ENCODE measurements at regions not wholly inside any gene's neighbourhood (a gene's known extent, or its start where the extent isn't known, plus 50 kb on each side); places are given as distances from the start of the nearest gene placed in this dataset.

- DNase-seq (ENCODE audit: low spot score) = no peak
Observed at GRCh38 chr6:131383421-131384411, 189.3 kb upstream of the ARG1 start.

- DNase-seq (ENCODE audit: low spot score) = no peak
Observed at GRCh38 chr6:131387562-131388447, 185.2 kb upstream of the ARG1 start.

- DNase-seq (ENCODE audit: low spot score) = no peak
Observed at GRCh38 chr6:131390322-131390721, 182.7 kb upstream of the ARG1 start.

GRCh38 chr6:131391116-131391515 is 181.9 kb upstream of the ARG1 start:
- DNase-seq (ENCODE audit: low spot score) = no peak

GRCh38 chr6:131393433-131393832 is 179.6 kb upstream of the ARG1 start:
- no peak for DNase-seq (ENCODE audit: low spot score)

GRCh38 chr6:131394768-131395432 is 178.1 kb upstream of the ARG1 start:
- no peak for DNase-seq (ENCODE audit: low spot score)

GRCh38 chr6:131398176-131398575 is 174.8 kb upstream of the ARG1 start:
- no peak for DNase-seq (ENCODE audit: low spot score)

GRCh38 chr6:131399433-131399832 is 173.6 kb upstream of the ARG1 start:
- DNase-seq (ENCODE audit: low spot score) = no peak

- DNase-seq (ENCODE audit: low spot score) = no peak
Observed at GRCh38 chr6:131400054-131400778, 172.8 kb upstream of the ARG1 start.

GRCh38 chr6:131400779-131401496 is 172.1 kb upstream of the ARG1 start:
- no peak for DNase-seq (ENCODE audit: low spot score)

- DNase-seq (ENCODE audit: low spot score) = no peak
Observed at GRCh38 chr6:131408811-131409210, 164.2 kb upstream of the ARG1 start.

- DNase-seq (ENCODE audit: low spot score) = no peak
Observed at GRCh38 chr6:131410785-131411184, 162.2 kb upstream of the ARG1 start.

GRCh38 chr6:131412960-131413830 is 159.8 kb upstream of the ARG1 start:
- DNase-seq (ENCODE audit: low spot score) = no peak

- no peak for DNase-seq (ENCODE audit: low spot score)
Observed at GRCh38 chr6:131413831-131414191, 159.2 kb upstream of the ARG1 start.

GRCh38 chr6:131414956-131415355 is 158.1 kb upstream of the ARG1 start:
- no peak for DNase-seq (ENCODE audit: low spot score)

GRCh38 chr6:131418441-131418840 is 154.6 kb upstream of the ARG1 start:
- no peak for DNase-seq (ENCODE audit: low spot score)

- DNase-seq (ENCODE audit: low spot score) = no peak
Observed at GRCh38 chr6:131419702-131420101, 153.3 kb upstream of the ARG1 start.

GRCh38 chr6:131424016-131424415 is 149.0 kb upstream of the ARG1 start:
- no peak for DNase-seq (ENCODE audit: low spot score)

GRCh38 chr6:131424475-131424874 is 148.6 kb upstream of the ARG1 start:
- no peak for DNase-seq (ENCODE audit: low spot score)

All from CD4-positive, alpha-beta T cell treated with Interleukin-2 at 100 ng/mL for 4 hours (primary cell).